DOHH2 (cell line): ENCODE measurements at regions not wholly inside any gene's neighbourhood (a gene's known extent, or its start where the extent isn't known, plus 50 kb on each side); places are given as distances from the start of the nearest gene placed in this dataset.

ENCODE experiments used
- CTCF ChIP-seq: fragments of 200-600 bp; sonication (generic); IDR thresholded peaks from one replicate; pipeline ENCODE4 v1.5.1; 2014; ENCODE audit warnings: antibody characterized with exemption, mild to moderate bottlenecking, low read depth, low read length; ENCODE audit not compliant: poor library complexity, severe bottlenecking
- EZH2phosphoT487 ChIP-seq: fragments of 200-600 bp; sonication (generic); IDR thresholded peaks from 2 replicates; pipeline ENCODE4 v1.6.1; 2017; ENCODE audit warnings: borderline replicate concordance, mild to moderate bottlenecking, antibody characterized with exemption, low read length, moderate library complexity, mixed read lengths

- TF ChIP-seq CTCF = no peak
- TF ChIP-seq EZH2phosphoT487 = no peak
Observed at GRCh38 chr2:160868891-160869290, 291.3 kb upstream of the TANK start.
